K562 (cell line): ENCODE measurements at regions not wholly inside any gene's neighbourhood (a gene's known extent, or its start where the extent isn't known, plus 50 kb on each side); places are given as distances from the start of the nearest gene placed in this dataset.

Experiments used
- ATAC-seq: fragments of 200-7000 bp; cut with Tn5 transposase; 3 replicates; pipeline ENCODE4 v1.9.1; 2020; ENCODE audit warnings: moderate library complexity
- BruUV-seq: library from RNA; stranded (reverse); fragments of 400-500 nt; replicated peaks from 2 replicates; lab custom pipeline; 2021; lab: Mats Ljungman, UMichigan
- CTCF ChIA-PET: fragments of 300-600 bp; formaldehyde crosslinking; extraction: SDS; loops from one replicate; lab custom pipeline; 2021; ENCODE audit warnings: low intra/inter-chr PET ratio; lab: Yijun Ruan, JAX
- POLR2A ChIA-PET: fragments of 300-600, 350-650 bp; sonication (Branson Sonifier 250); formaldehyde crosslinking; extraction: SDS; loops from one replicate; lab custom pipeline; 2021; ENCODE audit warnings: antibody characterized with exemption, inconsistent platforms; lab: Yijun Ruan, JAX
- DNase-seq, 4 experiments: peaks; one replicate each; pipeline versions ENCODE4 v3.0.0 to v3.0.0-alpha.2; 2011 to 2018; ENCODE audit warnings: low spot score in 3 of 4, mixed read lengths in 3 of 4; ENCODE audit errors: extremely low read depth in 1 of 4
- FAIRE-seq: peaks from 2 replicates; lab custom pipeline; 2011; peaks lifted over from hg19 to GRCh38; lab: Jason Lieb, UNC
- H2AFZ ChIP-seq: 2 replicates; pipeline ENCODE4 v1.6.0; 2011; ENCODE audit warnings: low read depth, low read length, control low read depth, inconsistent platforms
- H3K27ac ChIP-seq: fragments of 200-600 bp; 3 replicates; pipeline ENCODE4 v1.8.0; 2011; ENCODE audit warnings: low read depth, mild to moderate bottlenecking, control low read depth, inconsistent platforms, low read length, moderate library complexity, mixed read lengths; ENCODE audit errors: extremely low read depth
- H3K27me3 ChIP-seq, 2 experiments: fragments of 300-600 bp in 1 of 2; 2 replicates in 1 of 2; 3 replicates in 1 of 2; pipeline versions ENCODE4 v1.6.0 to v1.8.0; 2011; ENCODE audit warnings: inconsistent platforms in 2 of 2, low read length in 2 of 2, mild to moderate bottlenecking in 1 of 2, mixed read lengths in 1 of 2, moderate library complexity in 1 of 2; ENCODE audit not compliant: control insufficient read depth in 2 of 2, insufficient read depth in 2 of 2
- H3K36me3 ChIP-seq: fragments of 300-600 bp; 3 replicates; pipeline ENCODE4 v1.8.0; 2011; ENCODE audit warnings: mild to moderate bottlenecking, low read length, inconsistent platforms; ENCODE audit not compliant: control insufficient read depth, insufficient read depth
- H3K4me1 ChIP-seq, 2 experiments: fragments of 200-600 bp in 1 of 2; replicated peaks in 1 of 2; 2 replicates in 1 of 2; 3 replicates in 1 of 2; pipeline versions ENCODE4 v1.5.1 to v1.8.0; 2011; ENCODE audit warnings: inconsistent platforms in 2 of 2, low read length in 2 of 2, mild to moderate bottlenecking in 1 of 2, mixed read lengths in 1 of 2, moderate library complexity in 1 of 2; ENCODE audit not compliant: control insufficient read depth in 2 of 2, insufficient read depth in 2 of 2
- H3K4me2 ChIP-seq: 2 replicates; pipeline ENCODE4 v1.6.1; 2011; ENCODE audit warnings: low read length, control low read depth, inconsistent platforms, mixed read lengths; ENCODE audit not compliant: insufficient read depth
- H3K4me3 ChIP-seq: fragments of 200-600 bp; sonication (generic), shearing (Covaris generic); 2 replicates; pipeline ENCODE4 v1.5.1; 2016; ENCODE audit warnings: control low read depth, inconsistent platforms
- H3K79me2 ChIP-seq: fragments of 200-600 bp; 3 replicates; pipeline ENCODE4 v1.8.0; 2011; ENCODE audit warnings: low read length, inconsistent platforms; ENCODE audit not compliant: control insufficient read depth, insufficient read depth
- H3K9ac ChIP-seq, 2 experiments: 2 replicates each; pipeline versions ENCODE4 v1.6.0 to v1.6.1; 2011; ENCODE audit warnings: low read depth in 2 of 2, low read length in 2 of 2, control low read depth in 1 of 2, inconsistent platforms in 1 of 2, mild to moderate bottlenecking in 1 of 2, mixed read lengths in 1 of 2; ENCODE audit not compliant: insufficient read depth in 1 of 2
- H3K9me1 ChIP-seq: one replicate; pipeline ENCODE4 v1.6.0; 2011; ENCODE audit warnings: inconsistent platforms, mild to moderate bottlenecking, low read length, moderate library complexity; ENCODE audit not compliant: control insufficient read depth, insufficient read depth
- H3K9me3 ChIP-seq: replicated peaks from 2 replicates; pipeline ENCODE4 v1.5.1; 2011; ENCODE audit warnings: low read depth, low read length, inconsistent platforms; ENCODE audit not compliant: control insufficient read depth, insufficient read depth
- H4K20me1 ChIP-seq: replicated peaks from 2 replicates; pipeline ENCODE4 v1.6.1; 2011; ENCODE audit warnings: low read length, inconsistent platforms, mixed read lengths; ENCODE audit not compliant: control insufficient read depth, insufficient read depth
- SMARCE1 ChIP-seq: fragments of 450-650 bp; IDR thresholded peaks from 2 replicates; pipeline ENCODE4 v1.7.1; 2016; ENCODE audit warnings: mild to moderate bottlenecking
- SRSF1 ChIP-seq: fragments of 200-400 bp; formaldehyde crosslinking; IDR thresholded peaks from 2 replicates; pipeline ENCODE4 v1.6.1; 2017; ENCODE audit warnings: mild to moderate bottlenecking, low read depth, low read length, moderate library complexity
- TGIF2 ChIP-seq: sonication (generic); formaldehyde crosslinking; IDR thresholded peaks from 2 replicates; pipeline ENCODE4 v1.8.1; 2022; ENCODE audit warnings: mild to moderate bottlenecking, missing genetic modification reagents, moderate library complexity
- ZNF274 ChIP-seq: IDR thresholded peaks from 2 replicates; pipeline ENCODE4 v1.6.1; 2011; ENCODE audit warnings: low read depth, mild to moderate bottlenecking, low read length, moderate library complexity, borderline replicate concordance
- WGBS: fragments of 100-300 bp; shearing (Covaris generic); methylation state at CpG from one replicate; pipeline ENCODE4 v1.1.6; 2016; ENCODE audit warnings: low coverage, mixed read lengths; ENCODE audit not compliant: insufficient coverage; ENCODE audit errors: missing lambda C conversion rate; 5-methylcytosine and 5-hydroxymethylcytosine counted together
- in situ Hi-C: fragments of 300-500 bp; cut with MboI; formaldehyde crosslinking; loops from 4 replicates; pipeline ENCODE4 v1.15.0; 2018; ENCODE audit warnings: inconsistent platforms, mixed read lengths
- intact Hi-C: fragments of 100-400 bp; cut with micrococcal nuclease; formaldehyde crosslinking; loops from 2 replicates; pipeline ENCODE4 v1.14.2; 2022
- TF ChIP-seq, protein P1 (sequence below): sonication (generic); formaldehyde crosslinking; IDR thresholded peaks from 2 replicates; pipeline ENCODE4 v1.8.0; 2023; ENCODE audit warnings: mild to moderate bottlenecking, missing genetic modification reagents
- TF ChIP-seq, protein P2 (sequence below), 3 experiments: fragments of 200-800 bp in 1 of 3; fragments of 250-450 bp in 1 of 3; fragments of 450-650 bp in 1 of 3; sonication (Bioruptor Pico) in 1 of 3; sonication (Bioruptor generic) in 1 of 3; formaldehyde crosslinking in 1 of 3; IDR thresholded peaks; 2 replicates each; pipeline versions ENCODE4 v1.6.1 to v1.8.0; 2016 to 2022; ENCODE audit warnings: mild to moderate bottlenecking in 2 of 3, missing genetic modification characterization in 2 of 3, missing compliant biosample characterization in 1 of 3, moderate library complexity in 1 of 3

- H4K20me1 ChIP-seq, result no peaks in the 10 kb centered on the region
- no peaks in the 10 kb centered on the region for H3K36me3 ChIP-seq
- H3K4me3 ChIP-seq, result no peak overlapping the region
- H3K4me2 ChIP-seq, result no peak overlapping the region
- no peak overlapping the region for H3K9ac ChIP-seq
- no peak overlapping the region for H3K27ac ChIP-seq
- TF ChIP-seq SRSF1, result no peak
- peak; percentile 91 for TF ChIP-seq ZNF274
- no peaks in the 10 kb centered on the region for H3K9me1 ChIP-seq
- BruUV-seq, result no TSS peak
- FAIRE-seq, result no peak
- ATAC-seq, result no peak
- DNase-seq, result no peak
- H3K27me3 ChIP-seq, result no peaks in the 10 kb centered on the region
- H3K4me1 ChIP-seq, result no peaks in the 10 kb centered on the region
- in situ Hi-C loops (no loop called here), intact Hi-C loops (no loop called here)
- H3K9me3 ChIP-seq, result peaks cover 6% of the 10 kb centered on the region
- H3K79me2 ChIP-seq, result no peaks in the 10 kb centered on the region
- H2AFZ ChIP-seq, result no peak overlapping the region
- CTCF ChIA-PET, result no interaction called here
- POLR2A ChIA-PET, result no interaction called here
- WGBS, result 63% methylated on average over 1 of the region's 1 CpG
Observed at GRCh38 chr11:16430674-16431073, 74.3 kb upstream of the SOX6 start.

- no peak overlapping the region for H3K4me2 ChIP-seq
- no peaks in the 10 kb centered on the region for H3K27me3 ChIP-seq
- TF ChIP-seq SMARCE1 (no peak), TGIF2 (CRISPR knock-in tag) (no peak)
- TF ChIP-seq, protein P1, sequence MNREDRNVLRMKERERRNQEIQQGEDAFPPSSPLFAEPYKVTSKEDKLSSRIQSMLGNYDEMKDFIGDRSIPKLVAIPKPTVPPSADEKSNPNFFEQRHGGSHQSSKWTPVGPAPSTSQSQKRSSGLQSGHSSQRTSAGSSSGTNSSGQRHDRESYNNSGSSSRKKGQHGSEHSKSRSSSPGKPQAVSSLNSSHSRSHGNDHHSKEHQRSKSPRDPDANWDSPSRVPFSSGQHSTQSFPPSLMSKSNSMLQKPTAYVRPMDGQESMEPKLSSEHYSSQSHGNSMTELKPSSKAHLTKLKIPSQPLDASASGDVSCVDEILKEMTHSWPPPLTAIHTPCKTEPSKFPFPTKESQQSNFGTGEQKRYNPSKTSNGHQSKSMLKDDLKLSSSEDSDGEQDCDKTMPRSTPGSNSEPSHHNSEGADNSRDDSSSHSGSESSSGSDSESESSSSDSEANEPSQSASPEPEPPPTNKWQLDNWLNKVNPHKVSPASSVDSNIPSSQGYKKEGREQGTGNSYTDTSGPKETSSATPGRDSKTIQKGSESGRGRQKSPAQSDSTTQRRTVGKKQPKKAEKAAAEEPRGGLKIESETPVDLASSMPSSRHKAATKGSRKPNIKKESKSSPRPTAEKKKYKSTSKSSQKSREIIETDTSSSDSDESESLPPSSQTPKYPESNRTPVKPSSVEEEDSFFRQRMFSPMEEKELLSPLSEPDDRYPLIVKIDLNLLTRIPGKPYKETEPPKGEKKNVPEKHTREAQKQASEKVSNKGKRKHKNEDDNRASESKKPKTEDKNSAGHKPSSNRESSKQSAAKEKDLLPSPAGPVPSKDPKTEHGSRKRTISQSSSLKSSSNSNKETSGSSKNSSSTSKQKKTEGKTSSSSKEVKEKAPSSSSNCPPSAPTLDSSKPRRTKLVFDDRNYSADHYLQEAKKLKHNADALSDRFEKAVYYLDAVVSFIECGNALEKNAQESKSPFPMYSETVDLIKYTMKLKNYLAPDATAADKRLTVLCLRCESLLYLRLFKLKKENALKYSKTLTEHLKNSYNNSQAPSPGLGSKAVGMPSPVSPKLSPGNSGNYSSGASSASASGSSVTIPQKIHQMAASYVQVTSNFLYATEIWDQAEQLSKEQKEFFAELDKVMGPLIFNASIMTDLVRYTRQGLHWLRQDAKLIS (CRISPR knock-in tag), result no peak
- TF ChIP-seq, protein P2, sequence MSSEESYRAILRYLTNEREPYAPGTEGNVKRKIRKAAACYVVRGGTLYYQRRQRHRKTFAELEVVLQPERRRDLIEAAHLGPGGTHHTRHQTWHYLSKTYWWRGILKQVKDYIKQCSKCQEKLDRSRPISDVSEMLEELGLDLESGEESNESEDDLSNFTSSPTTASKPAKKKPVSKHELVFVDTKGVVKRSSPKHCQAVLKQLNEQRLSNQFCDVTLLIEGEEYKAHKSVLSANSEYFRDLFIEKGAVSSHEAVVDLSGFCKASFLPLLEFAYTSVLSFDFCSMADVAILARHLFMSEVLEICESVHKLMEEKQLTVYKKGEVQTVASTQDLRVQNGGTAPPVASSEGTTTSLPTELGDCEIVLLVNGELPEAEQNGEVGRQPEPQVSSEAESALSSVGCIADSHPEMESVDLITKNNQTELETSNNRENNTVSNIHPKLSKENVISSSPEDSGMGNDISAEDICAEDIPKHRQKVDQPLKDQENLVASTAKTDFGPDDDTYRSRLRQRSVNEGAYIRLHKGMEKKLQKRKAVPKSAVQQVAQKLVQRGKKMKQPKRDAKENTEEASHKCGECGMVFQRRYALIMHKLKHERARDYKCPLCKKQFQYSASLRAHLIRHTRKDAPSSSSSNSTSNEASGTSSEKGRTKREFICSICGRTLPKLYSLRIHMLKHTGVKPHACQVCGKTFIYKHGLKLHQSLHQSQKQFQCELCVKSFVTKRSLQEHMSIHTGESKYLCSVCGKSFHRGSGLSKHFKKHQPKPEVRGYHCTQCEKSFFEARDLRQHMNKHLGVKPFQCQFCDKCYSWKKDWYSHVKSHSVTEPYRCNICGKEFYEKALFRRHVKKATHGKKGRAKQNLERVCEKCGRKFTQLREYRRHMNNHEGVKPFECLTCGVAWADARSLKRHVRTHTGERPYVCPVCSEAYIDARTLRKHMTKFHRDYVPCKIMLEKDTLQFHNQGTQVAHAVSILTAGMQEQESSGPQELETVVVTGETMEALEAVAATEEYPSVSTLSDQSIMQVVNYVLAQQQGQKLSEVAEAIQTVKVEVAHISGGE (CRISPR knock-in tag; IDR thresholded peaks at IDR 0.05), result no peak
- DNase-seq (no peak), ATAC-seq (no peak), FAIRE-seq (no peak)
- ChIA-PET POLR2A (interaction anchor here (0.6 kb wide), 1 partner anchor 15 kb away, joined by 4 read pairs; no protein-coding TSS in a partner anchor), CTCF (no interaction called here)
- intact Hi-C loops (no loop called here), in situ Hi-C loops (no loop called here)
- BruUV-seq, result no TSS peak
- no peak overlapping the region for H2AFZ ChIP-seq
- no peak overlapping the region for H3K9ac ChIP-seq
- no peak overlapping the region for H3K4me3 ChIP-seq
- H3K4me1 ChIP-seq, result peaks cover 0 to 7% of the 10 kb centered on the region in 2 experiments; a peak in 1 of 5 replicates
- H3K79me2 ChIP-seq, result no peaks in the 10 kb centered on the region
- no peaks in the 10 kb centered on the region for H4K20me1 ChIP-seq
- H3K36me3 ChIP-seq, result no peaks in the 10 kb centered on the region
- no peak overlapping the region for H3K27ac ChIP-seq
- no peaks in the 10 kb centered on the region for H3K9me3 ChIP-seq
- no peaks in the 10 kb centered on the region for H3K9me1 ChIP-seq
- WGBS, result 78% methylated on average over 2 of the region's 2 CpGs
Observed at GRCh38 chr11:16421826-16422225, 65.5 kb upstream of the SOX6 start.
